ENCODE measurements at regions not wholly inside any gene's neighbourhood (a gene's known extent, or its start where the extent isn't known, plus 50 kb on each side); places are given as distances from the start of the nearest gene placed in this dataset.
"Not testable (repeated sequence)": the region's sequence is repeated elsewhere in the genome, so short reads cannot be mapped to it uniquely, and the experiment has no call there.

- no peak for DNase-seq
Measured at GRCh38 chr3:82416830-82417229, 655.4 kb upstream of the GBE1 start.

DNA sequence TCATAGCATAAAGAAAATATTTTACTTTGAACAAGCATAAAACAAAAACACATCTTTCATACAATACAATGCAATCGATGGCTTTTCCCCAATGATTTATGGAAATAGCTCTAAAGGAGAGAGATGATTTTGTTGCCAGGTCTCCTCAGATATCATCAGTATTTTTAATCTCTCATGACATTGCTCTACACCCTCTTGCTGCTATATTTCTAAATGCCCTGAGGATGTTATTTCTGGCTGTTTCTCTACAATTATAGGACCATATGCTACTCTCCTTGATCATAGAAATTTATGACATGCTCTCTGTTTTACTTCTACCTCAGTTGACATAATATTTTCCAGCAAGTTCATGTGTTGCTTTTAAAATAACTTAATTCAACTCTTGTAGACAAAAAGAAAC, 654.9 kb upstream of the GBE1 start:
- DNase-seq = no peak

GRCh38 chr3:82413171-82413570, 651.7 kb upstream of the GBE1 start:
- DNase-seq = no peak

DNA sequence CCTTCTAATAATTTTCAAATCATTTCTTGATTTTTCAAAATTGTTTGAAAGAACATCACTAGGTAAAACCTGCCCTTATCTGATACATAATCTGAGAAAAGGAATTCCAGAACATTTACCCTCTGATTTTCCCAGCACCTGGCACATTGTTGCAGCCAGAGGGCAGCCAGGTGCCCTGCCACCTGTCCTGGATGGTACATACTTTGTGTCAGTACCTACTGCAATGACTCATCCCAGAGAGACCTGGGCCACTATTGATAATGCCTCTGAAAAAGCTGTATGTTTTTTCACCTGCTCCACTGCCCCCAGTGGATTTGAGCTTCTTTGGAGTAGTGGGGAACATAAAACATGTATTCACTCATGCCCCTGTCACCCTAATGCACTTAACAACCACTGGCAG, 648.9 kb upstream of the GBE1 start:
- no peak for DNase-seq

DNA sequence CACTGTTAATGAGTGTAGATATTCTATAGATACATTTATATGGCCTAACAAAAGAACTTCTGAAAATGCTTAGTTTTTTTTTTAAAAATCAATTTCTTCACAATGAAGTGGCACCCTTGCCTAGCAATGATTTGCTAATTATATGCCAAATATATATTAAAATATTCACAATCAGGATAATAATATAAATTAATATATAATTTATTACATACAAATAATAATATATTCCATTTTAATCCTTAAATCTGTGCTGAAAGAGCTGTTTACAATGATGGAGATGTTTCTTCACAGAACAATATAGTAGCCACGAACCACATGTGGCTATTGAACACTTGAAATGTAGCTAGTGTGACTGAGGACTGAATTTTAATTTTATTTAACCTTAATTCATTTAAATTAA, 648.4 kb upstream of the GBE1 start:
- no peak for DNase-seq

- no peak for DNase-seq
Measured at GRCh38 chr3:82392203-82392775, 630.8 kb upstream of the GBE1 start.

- no peak for DNase-seq
Measured at GRCh38 chr3:82390868-82391267, 629.4 kb upstream of the GBE1 start.

GRCh38 chr3:82386647-82387046, 625.2 kb upstream of the GBE1 start:
- DNase-seq = no peak

DNA sequence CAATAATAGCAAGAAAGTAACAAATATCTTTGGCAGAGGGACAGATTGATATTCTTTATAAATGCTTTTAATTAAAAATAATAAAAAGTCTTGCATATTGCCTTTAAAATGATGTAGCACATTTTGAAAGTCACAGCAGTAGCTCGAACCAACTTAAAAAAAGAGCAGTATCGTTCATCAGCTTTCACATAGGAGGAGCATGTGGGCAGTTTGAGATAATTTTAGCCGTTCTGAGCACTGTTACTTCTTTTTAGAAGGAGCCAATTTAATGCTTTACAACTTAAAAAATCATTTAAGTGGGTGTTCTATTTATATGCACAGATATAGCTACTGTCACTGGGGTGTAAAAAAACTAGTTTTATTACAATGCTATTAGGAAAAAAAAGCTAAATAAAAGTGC, 622.7 kb upstream of the GBE1 start:
- DNase-seq = peak in 1 of 58 donors; percentile 1

DNA sequence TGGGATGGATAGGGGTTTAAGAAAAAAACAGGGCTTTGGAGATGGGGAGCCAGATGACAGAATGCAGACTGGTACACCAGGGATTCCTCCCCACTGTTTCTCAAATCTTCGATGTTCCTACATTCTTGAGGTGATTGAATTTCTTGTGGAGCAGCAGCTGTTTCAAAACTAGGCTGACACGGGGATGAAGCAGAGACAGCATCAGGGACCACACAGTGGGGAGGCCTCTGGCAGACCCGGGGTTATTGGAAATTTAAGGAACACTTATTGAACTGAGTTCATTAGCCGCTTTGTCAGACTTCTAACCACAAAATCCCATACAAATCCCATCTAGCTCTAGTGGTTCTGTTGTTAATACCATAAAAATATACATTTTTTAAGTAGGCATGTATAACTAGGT, 621.4 kb upstream of the GBE1 start:
- DNase-seq = no peak

- no peak for DNase-seq
Measured at GRCh38 chr3:82378392-82378791, 616.9 kb upstream of the GBE1 start.

- DNase-seq = no peak
Measured at GRCh38 chr3:82376883-82377282, 615.4 kb upstream of the GBE1 start.

- DNase-seq = not testable (repeated sequence)
Measured at GRCh38 chr3:82373833-82374232, 612.4 kb upstream of the GBE1 start.

DNA sequence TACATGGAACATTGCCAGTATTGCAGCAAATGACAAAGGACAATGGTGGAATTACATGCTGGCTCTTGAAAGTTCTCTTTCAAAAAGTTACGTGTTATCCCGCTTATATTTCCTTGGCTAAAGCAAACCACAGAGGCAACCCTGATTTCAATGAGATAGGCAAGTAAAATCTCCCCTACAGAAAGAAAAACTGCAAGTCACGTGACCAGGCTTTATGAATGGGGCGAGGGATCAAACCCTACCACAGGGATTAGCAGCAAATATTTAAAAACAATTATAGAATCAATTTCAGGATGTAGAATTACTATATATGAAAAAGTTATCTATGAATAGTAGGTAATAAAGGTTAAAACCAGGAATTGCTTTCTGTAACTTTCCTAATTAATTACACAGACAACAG, 603.4 kb upstream of the GBE1 start:
- no peak for DNase-seq

DNA sequence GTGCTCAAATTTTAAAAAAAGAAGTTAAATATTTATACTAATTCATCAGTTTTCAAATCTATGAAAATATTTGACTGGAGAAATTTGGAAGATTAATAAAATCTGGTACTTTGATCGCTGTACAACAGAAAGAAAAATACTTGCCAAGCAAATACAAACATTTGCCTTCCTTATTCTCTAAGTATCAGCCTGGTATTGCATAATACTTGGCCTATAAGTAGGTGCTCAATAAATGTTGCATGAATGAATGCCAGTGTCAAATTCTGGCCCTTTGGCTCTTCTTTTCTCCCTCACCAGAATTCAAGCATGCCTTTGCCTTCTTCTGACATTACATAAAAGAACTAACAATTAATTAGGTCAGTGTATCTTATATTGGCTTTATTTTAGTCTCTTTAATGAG, 601.7 kb upstream of the GBE1 start:
- DNase-seq = no peak

GRCh38 chr3:82355228-82355627, 593.8 kb upstream of the GBE1 start:
- DNase-seq = peak in 5 of 58 donors; percentile 2 to 55 (median 6)

DNA sequence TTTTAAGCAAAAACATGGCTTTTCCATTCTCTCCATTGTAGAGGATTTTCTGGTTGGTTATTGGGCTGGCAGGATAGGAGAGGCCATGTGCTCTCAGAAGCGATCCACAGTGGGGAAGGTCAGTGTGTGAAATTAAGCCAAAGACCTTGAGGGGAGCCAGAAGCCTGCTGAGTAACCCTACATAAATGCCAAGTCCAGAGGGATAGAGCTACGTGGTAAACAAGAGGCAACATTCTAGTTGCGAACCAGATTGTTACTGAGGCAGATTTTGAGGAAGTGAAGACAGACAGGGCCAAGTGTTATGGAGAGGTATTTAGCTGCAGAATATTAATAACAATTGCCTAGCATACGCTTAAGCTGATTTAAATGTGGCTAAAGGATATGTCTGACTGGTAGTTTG, 592.8 kb upstream of the GBE1 start:
- DNase-seq = peak in 1 of 58 donors; percentile 3

DNA sequence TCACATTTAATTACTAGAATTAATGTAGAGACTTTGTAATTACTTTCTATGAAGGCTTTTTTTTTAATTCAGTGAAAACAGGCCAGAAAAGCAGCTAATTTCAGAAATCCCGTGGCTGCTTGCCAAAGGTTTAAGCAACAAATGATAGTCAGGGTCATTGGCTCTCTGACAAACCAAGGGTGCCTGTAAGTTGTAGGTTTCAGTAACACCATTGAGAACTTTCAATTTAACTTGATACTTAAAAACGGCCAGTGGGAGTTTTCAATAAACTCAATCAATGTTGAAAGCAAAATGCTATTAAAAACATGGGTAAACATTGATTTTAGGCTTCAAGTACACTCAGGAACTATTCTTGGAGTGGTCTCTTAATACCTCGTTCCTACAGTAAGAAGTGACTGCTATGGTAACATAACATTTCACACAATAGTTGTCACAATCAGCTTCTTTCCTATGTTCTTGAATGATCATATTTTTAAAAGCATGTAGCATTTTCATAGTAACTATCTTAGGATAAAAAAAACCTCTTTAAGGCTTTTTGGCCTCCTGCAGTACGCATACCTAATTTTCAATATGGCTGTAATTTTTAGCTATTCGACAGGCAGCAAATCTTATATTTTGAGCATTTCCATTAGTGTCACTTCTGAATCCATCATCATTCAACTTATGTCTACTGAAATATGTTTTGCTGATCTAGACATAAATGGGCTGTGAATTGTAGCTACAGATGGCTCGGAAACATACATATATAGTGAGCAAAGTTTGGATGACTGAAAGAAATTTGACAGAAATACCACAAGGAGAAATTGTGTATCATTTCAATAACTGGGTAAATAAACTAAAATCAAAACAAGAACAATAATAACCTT, 592.1 kb upstream of the GBE1 start:
- no peak for DNase-seq

DNA sequence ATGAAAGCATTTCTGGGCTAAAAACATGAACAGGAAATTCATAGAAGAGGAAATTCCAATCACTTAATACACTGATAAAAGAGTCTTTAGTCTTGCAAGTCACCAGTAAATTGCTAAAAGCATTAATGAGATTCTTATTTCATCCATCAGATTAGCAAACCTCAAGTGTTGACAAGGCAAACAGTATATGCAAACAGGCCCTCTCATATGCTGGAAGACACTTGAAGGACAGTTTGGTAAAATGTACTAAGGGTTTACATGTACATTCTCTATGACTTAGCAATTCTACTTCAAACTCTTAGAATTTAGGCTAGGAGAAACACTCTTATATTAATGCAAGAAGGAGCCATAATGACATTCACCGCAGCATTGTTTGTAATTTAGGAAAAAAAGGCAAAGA, 586.1 kb upstream of the GBE1 start:
- no peak for DNase-seq

GRCh38 chr3:82342521-82342920, 581.1 kb upstream of the GBE1 start:
- DNase-seq = no peak

GRCh38 chr3:82329300-82329699, 567.9 kb upstream of the GBE1 start:
- DNase-seq = no peak

DNA sequence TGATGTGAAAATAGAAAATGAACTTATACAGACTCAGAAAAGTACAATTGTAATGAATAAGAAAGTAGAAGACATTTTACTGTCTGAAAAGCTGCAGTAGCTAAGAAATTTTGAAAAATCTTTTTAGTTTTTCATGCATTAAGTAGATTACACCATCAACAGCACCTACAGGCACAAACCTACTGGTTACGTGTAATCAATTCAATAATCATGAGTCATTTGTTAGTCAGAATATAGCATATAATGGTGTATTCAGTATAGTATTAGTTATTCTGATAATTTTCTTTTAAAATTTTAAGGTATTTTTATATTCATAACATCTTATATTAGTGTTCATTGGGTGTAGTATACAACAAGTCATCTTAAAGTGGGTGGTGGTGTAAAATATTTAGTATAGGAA, 550.5 kb upstream of the GBE1 start:
- no peak for DNase-seq

GRCh38 chr3:82308755-82309154, 547.3 kb upstream of the GBE1 start:
- no peak for DNase-seq

Measured in anterior cingulate cortex (tissue), 58 donors.